ENCODE measurements at regions not wholly inside any gene's neighbourhood (a gene's known extent, or its start where the extent isn't known, plus 50 kb on each side); places are given as distances from the start of the nearest gene placed in this dataset.

GRCh38 chr3:168956076-168956475 lies 707.4 kb downstream of the MECOM start:
- no peak for DNase-seq
- Histone ChIP-seq H3K4me1 (ENCODE audit: insufficient read depth) (no peaks in the 10 kb centered on the region), H3K27me3 (no peaks in the 10 kb centered on the region), H3K9me3 (no peaks in the 10 kb centered on the region), H3K27ac (no peak overlapping the region), H3K4me3 (no peak overlapping the region), H3K36me3 (no peaks in the 10 kb centered on the region)
- TF ChIP-seq POLR2A (IDR thresholded peaks at IDR 0.05) (no peak), EP300 (IDR thresholded peaks at IDR 0.05) (no peak)
- TF ChIP-seq, protein P1, sequence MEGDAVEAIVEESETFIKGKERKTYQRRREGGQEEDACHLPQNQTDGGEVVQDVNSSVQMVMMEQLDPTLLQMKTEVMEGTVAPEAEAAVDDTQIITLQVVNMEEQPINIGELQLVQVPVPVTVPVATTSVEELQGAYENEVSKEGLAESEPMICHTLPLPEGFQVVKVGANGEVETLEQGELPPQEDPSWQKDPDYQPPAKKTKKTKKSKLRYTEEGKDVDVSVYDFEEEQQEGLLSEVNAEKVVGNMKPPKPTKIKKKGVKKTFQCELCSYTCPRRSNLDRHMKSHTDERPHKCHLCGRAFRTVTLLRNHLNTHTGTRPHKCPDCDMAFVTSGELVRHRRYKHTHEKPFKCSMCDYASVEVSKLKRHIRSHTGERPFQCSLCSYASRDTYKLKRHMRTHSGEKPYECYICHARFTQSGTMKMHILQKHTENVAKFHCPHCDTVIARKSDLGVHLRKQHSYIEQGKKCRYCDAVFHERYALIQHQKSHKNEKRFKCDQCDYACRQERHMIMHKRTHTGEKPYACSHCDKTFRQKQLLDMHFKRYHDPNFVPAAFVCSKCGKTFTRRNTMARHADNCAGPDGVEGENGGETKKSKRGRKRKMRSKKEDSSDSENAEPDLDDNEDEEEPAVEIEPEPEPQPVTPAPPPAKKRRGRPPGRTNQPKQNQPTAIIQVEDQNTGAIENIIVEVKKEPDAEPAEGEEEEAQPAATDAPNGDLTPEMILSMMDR (IDR thresholded peaks at IDR 0.05): no peak
- 62 to 79% (median 68%) methylated on average over 8 of the region's 8 CpGs for WGBS, 3 donors
- intact Hi-C loops (cut with DNase I): no loop called here

- 35 to 47% (median 41%) methylated on average over 4 of the region's 4 CpGs for WGBS, 3 donors
- Histone ChIP-seq H3K36me3 (no peaks in the 10 kb centered on the region), H3K9me3 (no peaks in the 10 kb centered on the region), H3K4me1 (ENCODE audit: insufficient read depth) (no peaks in the 10 kb centered on the region), H3K27me3 (no peaks in the 10 kb centered on the region), H3K4me3 (no peak overlapping the region), H3K27ac (no peak overlapping the region)
- intact Hi-C loops (cut with DNase I): no loop called here
- TF ChIP-seq, protein P1 (IDR thresholded peaks at IDR 0.05): no peak
- TF ChIP-seq EP300 (IDR thresholded peaks at IDR 0.05) (no peak), POLR2A (IDR thresholded peaks at IDR 0.05) (no peak)
- DNase-seq: no peak
Observed at GRCh38 chr3:168952551-168952950, 711.0 kb downstream of the MECOM start.

DNA sequence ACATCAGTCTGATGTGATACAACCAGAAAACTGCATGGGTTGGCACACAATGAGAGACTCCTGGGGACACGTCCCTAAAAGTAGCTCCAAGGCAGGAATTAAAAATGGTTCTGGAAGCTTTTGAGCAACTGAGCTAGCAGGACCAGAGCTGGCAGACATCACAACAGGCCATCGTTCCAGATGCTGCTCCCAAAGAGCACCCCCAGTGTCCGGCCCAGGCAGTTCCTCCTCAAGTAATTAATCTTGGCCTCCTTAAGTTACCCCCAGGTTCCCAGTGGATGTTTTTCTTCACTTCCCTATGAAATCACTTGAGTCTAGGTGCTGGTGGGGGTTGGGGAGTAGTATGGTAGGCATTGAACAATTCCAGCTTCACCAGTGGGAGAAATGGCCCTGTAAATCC lies 711.6 kb downstream of the MECOM start:
- no peak overlapping the region for H3K27ac ChIP-seq
- no peaks in the 10 kb centered on the region for H3K27me3 ChIP-seq
- H3K4me1 ChIP-seq (ENCODE audit: insufficient read depth): no peaks in the 10 kb centered on the region
- H3K4me3 ChIP-seq: no peak overlapping the region
- H3K9me3 ChIP-seq: no peaks in the 10 kb centered on the region
- DNase-seq: no peak
- TF ChIP-seq POLR2A (IDR thresholded peaks at IDR 0.05): no peak
- no peak for TF ChIP-seq EP300 (IDR thresholded peaks at IDR 0.05)
- TF ChIP-seq, protein P1 (IDR thresholded peaks at IDR 0.05): no peak
- intact Hi-C loops (cut with DNase I): no loop called here
- whole genome bisulfite sequencing, 3 donors: 66 to 77% (median 69%) methylated on average over 3 of the region's 3 CpGs
- H3K36me3 ChIP-seq: no peaks in the 10 kb centered on the region

GRCh38 chr3:168951368-168951767 lies 712.1 kb downstream of the MECOM start:
- TF ChIP-seq, protein P1 (IDR thresholded peaks at IDR 0.05): no peak
- no peak for TF ChIP-seq POLR2A (IDR thresholded peaks at IDR 0.05)
- TF ChIP-seq EP300 (IDR thresholded peaks at IDR 0.05): no peak
- Histone ChIP-seq H3K4me3 (no peak overlapping the region), H3K27ac (no peak overlapping the region), H3K27me3 (no peaks in the 10 kb centered on the region), H3K36me3 (no peaks in the 10 kb centered on the region), H3K4me1 (ENCODE audit: insufficient read depth) (no peaks in the 10 kb centered on the region), H3K9me3 (no peaks in the 10 kb centered on the region)
- 81 to 87% (median 86%) methylated on average over 4 of the region's 4 CpGs for WGBS, 3 donors
- no peak for DNase-seq
- intact Hi-C loops (cut with DNase I): no loop called here

DNA sequence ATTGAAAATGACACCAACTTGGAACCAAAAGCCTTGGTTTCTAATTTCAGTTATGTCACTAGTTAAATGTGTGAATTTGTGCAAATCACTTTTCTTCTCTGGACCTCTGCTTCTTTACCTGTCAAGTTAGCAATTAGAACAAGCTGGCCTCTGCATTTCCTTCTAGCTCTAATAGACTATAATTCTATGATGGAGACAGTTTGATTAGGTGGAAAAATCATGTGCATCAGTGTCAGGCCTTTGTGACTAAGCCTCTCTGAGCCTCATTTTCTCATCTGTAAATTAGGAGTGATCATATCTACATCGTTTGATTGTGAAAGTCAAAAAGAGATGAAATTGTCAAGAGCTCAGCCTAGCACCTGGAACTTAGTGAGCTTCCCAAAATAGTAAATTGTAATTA lies 712.9 kb downstream of the MECOM start:
- no peak for DNase-seq
- Histone ChIP-seq H3K4me1 (ENCODE audit: insufficient read depth) (no peaks in the 10 kb centered on the region), H3K27me3 (no peaks in the 10 kb centered on the region), H3K27ac (no peak overlapping the region), H3K4me3 (no peak overlapping the region), H3K36me3 (no peaks in the 10 kb centered on the region), H3K9me3 (no peaks in the 10 kb centered on the region)
- intact Hi-C loops (cut with DNase I): no loop called here
- TF ChIP-seq, protein P1 (IDR thresholded peaks at IDR 0.05): no peak
- WGBS, 3 donors: 32 to 38% (median 33%) methylated on average over 1 of the region's 1 CpG

Measured in ovary (tissue), 7 donors.